SK-N-SH (cell line): ENCODE measurements at regions not wholly inside any gene's neighbourhood (a gene's known extent, or its start where the extent isn't known, plus 50 kb on each side); places are given as distances from the start of the nearest gene placed in this dataset.

Experiments
- CTCF ChIA-PET: fragments of 300-600, 350-600 bp; formaldehyde crosslinking; extraction: SDS; loops from one replicate; lab custom pipeline; 2021; lab: Yijun Ruan, JAX
- POLR2A ChIA-PET: fragments of 350-600 bp; sonication (Branson Sonifier 250); formaldehyde crosslinking; extraction: SDS; loops from one replicate; lab custom pipeline; 2020; ENCODE audit warnings: antibody characterized with exemption, inconsistent platforms; lab: Yijun Ruan, JAX
- DNase-seq: peaks from one replicate; pipeline ENCODE4 v3.0.0; 2012
- H2AFZ ChIP-seq: fragments of 200-600 bp; sonication (generic); 2 replicates; pipeline ENCODE4 v1.8.1; 2016; ENCODE audit warnings: antibody characterized with exemption, mild to moderate bottlenecking, low read depth
- H3F3A ChIP-seq: fragments of 200-600 bp; sonication (generic); replicated peaks from 2 replicates; pipeline ENCODE3; 2016; ENCODE audit warnings: antibody characterized with exemption, mild to moderate bottlenecking; ENCODE audit not compliant: insufficient read depth
- H3K27ac ChIP-seq, 2 experiments: fragments of 200-500 bp in 1 of 2; fragments of 200-600 bp in 1 of 2; sonication (Bioruptor generic) in 1 of 2; sonication (generic), shearing (Covaris generic) in 1 of 2; 2 replicates each; pipeline versions ENCODE4 v1.5.1 to v1.6.1; 2014 to 2016; ENCODE audit warnings: low read depth in 2 of 2, inconsistent platforms in 1 of 2, low read length in 1 of 2, mild to moderate bottlenecking in 1 of 2, mixed read lengths in 1 of 2
- H3K27me3 ChIP-seq: fragments of 200-600 bp; sonication (generic), shearing (Covaris generic); 2 replicates; pipeline ENCODE4 v1.6.1; 2016; ENCODE audit warnings: mixed run types; ENCODE audit not compliant: insufficient read depth
- H3K36me3 ChIP-seq, 2 experiments: fragments of 200-500 bp in 1 of 2; fragments of 200-600 bp in 1 of 2; sonication (Bioruptor generic) in 1 of 2; sonication (generic) in 1 of 2; replicated peaks in 1 of 2; 2 replicates each; pipeline versions ENCODE3 to v1.5.1; 2014 to 2016; ENCODE audit warnings: low read length in 1 of 2, mild to moderate bottlenecking in 1 of 2; ENCODE audit not compliant: insufficient read depth in 2 of 2, control insufficient read depth in 1 of 2
- H3K4me1 ChIP-seq, 2 experiments: fragments of 200-500 bp in 1 of 2; fragments of 200-600 bp in 1 of 2; sonication (Bioruptor generic) in 1 of 2; sonication (generic), shearing (Covaris generic) in 1 of 2; 2 replicates each; pipeline versions ENCODE4 v1.5.1 to v1.6.1; 2014 to 2016; ENCODE audit warnings: low read depth in 1 of 2, low read length in 1 of 2, mixed run types in 1 of 2; ENCODE audit not compliant: insufficient read depth in 2 of 2, control insufficient read depth in 1 of 2
- H3K4me2 ChIP-seq: fragments of 200-600 bp; sonication (generic), shearing (Covaris generic); 2 replicates; pipeline ENCODE4 v1.6.1; 2017; ENCODE audit warnings: mixed run types
- H3K4me3 ChIP-seq, 2 experiments: fragments of 200-500 bp in 1 of 2; fragments of 200-600 bp in 1 of 2; sonication (Bioruptor generic) in 1 of 2; sonication (generic), shearing (Covaris generic) in 1 of 2; 2 replicates each; pipeline versions ENCODE4 v1.5.1 to v1.8.1; 2014 to 2016; ENCODE audit warnings: low read depth in 2 of 2, inconsistent platforms in 1 of 2, low read length in 1 of 2, mild to moderate bottlenecking in 1 of 2, mixed read lengths in 1 of 2, moderate library complexity in 1 of 2
- H3K79me2 ChIP-seq: fragments of 200-600 bp; sonication (generic); 2 replicates; pipeline ENCODE4 v1.8.1; 2017; ENCODE audit warnings: mild to moderate bottlenecking; ENCODE audit not compliant: insufficient read depth
- H3K9ac ChIP-seq: fragments of 200-600 bp; sonication (generic); 2 replicates; pipeline ENCODE4 v1.6.1; 2017; ENCODE audit warnings: mixed run types
- H3K9me2 ChIP-seq: fragments of 200-600 bp; sonication (generic); 2 replicates; pipeline ENCODE4 v1.6.1; 2017; ENCODE audit warnings: mixed run types
- H3K9me3 ChIP-seq: fragments of 200-600 bp; sonication (generic); 2 replicates; pipeline ENCODE4 v1.6.1; 2017; ENCODE audit warnings: mixed run types, mild to moderate bottlenecking, moderate library complexity
- H4K20me1 ChIP-seq: fragments of 200-600 bp; sonication (generic); 2 replicates; pipeline ENCODE4 v1.6.1; 2017; ENCODE audit warnings: mild to moderate bottlenecking, mixed run types; ENCODE audit not compliant: insufficient read depth
- CTCF ChIP-seq: fragments of 200-600 bp; sonication (generic); IDR thresholded peaks from 2 replicates; pipeline ENCODE4 v1.6.1; 2017; ENCODE audit warnings: antibody characterized with exemption, mild to moderate bottlenecking, moderate library complexity
- FOSL2 ChIP-seq: IDR thresholded peaks from 2 replicates; pipeline ENCODE4 v1.4.0; 2012; ENCODE audit warnings: low read depth, mild to moderate bottlenecking, moderate library complexity, borderline replicate concordance
- GATA2 ChIP-seq: sonication (generic); formaldehyde crosslinking; IDR thresholded peaks from 2 replicates; pipeline ENCODE4 v1.5.0; 2020; ENCODE audit warnings: mild to moderate bottlenecking, missing genetic modification reagents
- JUND ChIP-seq: IDR thresholded peaks from 2 replicates; pipeline ENCODE4 v1.4.0; 2012
- MEF2A ChIP-seq: IDR thresholded peaks from 2 replicates; pipeline ENCODE4 v1.4.0; 2012; ENCODE audit warnings: low read depth, borderline replicate concordance
- PBX3 ChIP-seq: IDR thresholded peaks from 2 replicates; pipeline ENCODE4; 2012
- POLR2AphosphoS5 ChIP-seq: IDR thresholded peaks from 2 replicates; pipeline ENCODE4 v1.6.1; 2012; ENCODE audit warnings: low read depth, low read length
- SMC3 ChIP-seq: IDR thresholded peaks from 2 replicates; pipeline ENCODE4 v1.6.1; 2012; ENCODE audit warnings: low read depth, low read length, improper control_type of control experiment
- USF2 ChIP-seq: fragments of 150-350 bp; IDR thresholded peaks from 2 replicates; pipeline ENCODE4 v1.6.1; 2017; ENCODE audit warnings: antibody characterized with exemption, low read length, low read depth, borderline replicate concordance
- WGBS: methylation state at CpG from one replicate; pipeline ENCODE4 v1.1.6; 2017; ENCODE audit warnings: low lambda C conversion rate; 5-methylcytosine and 5-hydroxymethylcytosine counted together

- ChIA-PET CTCF (no interaction called here), POLR2A (no interaction called here)
- H3K27ac ChIP-seq, result no peak overlapping the region
- no peak for DNase-seq
- no peaks in the 10 kb centered on the region for H3K9me3 ChIP-seq
- no peaks in the 10 kb centered on the region for H3F3A ChIP-seq
- no peak overlapping the region for H3K4me3 ChIP-seq
- H3K27me3 ChIP-seq, result no peaks in the 10 kb centered on the region
- WGBS, result 4% methylated on average over 1 of the region's 1 CpG
- H4K20me1 ChIP-seq, result no peaks in the 10 kb centered on the region
- H3K4me2 ChIP-seq, result no peak overlapping the region
- no peak overlapping the region for H3K9ac ChIP-seq
- H3K79me2 ChIP-seq, result no peaks in the 10 kb centered on the region
- TF ChIP-seq POLR2AphosphoS5, result no peak
- TF ChIP-seq PBX3, result no peak
- no peak for TF ChIP-seq MEF2A
- no peak for TF ChIP-seq FOSL2
- TF ChIP-seq SMC3, result no peak
- no peak for TF ChIP-seq GATA2
- TF ChIP-seq JUND, result no peak
- no peaks in the 10 kb centered on the region for H3K4me1 ChIP-seq
- H3K36me3 ChIP-seq, result no peaks in the 10 kb centered on the region
- H3K9me2 ChIP-seq, result no peaks in the 10 kb centered on the region
- H2AFZ ChIP-seq, result no peak overlapping the region
Measured at GRCh38 chr13:86737334-86737932, 933.7 kb upstream of the SLITRK5 start.

- peak; percentile 46 for TF ChIP-seq CTCF
- TF ChIP-seq USF2, result no peak
- H3K4me2 ChIP-seq, result no peak overlapping the region
- H3K9ac ChIP-seq, result no peak overlapping the region
- H3K4me3 ChIP-seq, result no peak overlapping the region
- no peaks in the 10 kb centered on the region for H3F3A ChIP-seq
- H3K9me3 ChIP-seq, result no peaks in the 10 kb centered on the region
- no peak overlapping the region for H3K27ac ChIP-seq
- H2AFZ ChIP-seq, result no peak overlapping the region
- DNase-seq, result peak; percentile 4
- POLR2A ChIA-PET, result no interaction called here
- CTCF ChIA-PET, result interaction anchor here (0.9 kb wide), 1 partner anchor 17 kb away, joined by 3 read pairs; no protein-coding TSS in a partner anchor
- H3K79me2 ChIP-seq, result no peaks in the 10 kb centered on the region
- H4K20me1 ChIP-seq, result no peaks in the 10 kb centered on the region
- no peaks in the 10 kb centered on the region for H3K9me2 ChIP-seq
- WGBS, result 22% methylated on average over 2 of the region's 2 CpGs
- no peaks in the 10 kb centered on the region for H3K4me1 ChIP-seq
- H3K36me3 ChIP-seq, result no peaks in the 10 kb centered on the region
- H3K27me3 ChIP-seq, result no peaks in the 10 kb centered on the region
Measured at GRCh38 chr13:86741762-86742285, 929.3 kb upstream of the SLITRK5 start.
